NOMO-1 treated with DMSO at 0.1 percent for 48 hours (cell line): ENCODE measurements at regions not wholly inside any gene's neighbourhood (a gene's known extent, or its start where the extent isn't known, plus 50 kb on each side); places are given as distances from the start of the nearest gene placed in this dataset.

Experiments used
- DNase-seq: peaks from one replicate; lab custom pipeline; 2025; ENCODE audit not compliant: unreplicated experiment; lab: John Stamatoyannopoulos, UW

GRCh38 chr22:48275412-48275811, 1513.0 kb downstream of the TBC1D22A start:
- no peak for DNase-seq

GRCh38 chr22:48270731-48271130, 1508.3 kb downstream of the TBC1D22A start:
- DNase-seq = no peak

- no peak for DNase-seq
Observed at GRCh38 chr22:48268771-48269552, 1506.5 kb downstream of the TBC1D22A start.

- no peak for DNase-seq
Observed at GRCh38 chr22:48268293-48268692, 1505.8 kb downstream of the TBC1D22A start.

- no peak for DNase-seq
Observed at GRCh38 chr22:48267681-48268080, 1505.2 kb downstream of the TBC1D22A start.

GRCh38 chr22:48265000-48265625, 1502.7 kb downstream of the TBC1D22A start:
- DNase-seq = no peak

GRCh38 chr22:48264586-48264985, 1502.1 kb downstream of the TBC1D22A start:
- no peak for DNase-seq

GRCh38 chr22:48263791-48264351, 1501.4 kb downstream of the TBC1D22A start:
- DNase-seq = no peak

- no peak for DNase-seq
Observed at GRCh38 chr22:48263431-48263765, 1500.9 kb downstream of the TBC1D22A start.

GRCh38 chr22:48262596-48263430, 1500.4 kb downstream of the TBC1D22A start:
- no peak for DNase-seq

GRCh38 chr22:48261706-48262105, 1499.3 kb downstream of the TBC1D22A start:
- no peak for DNase-seq

GRCh38 chr22:48261048-48261621, 1498.7 kb downstream of the TBC1D22A start:
- DNase-seq = no peak

- DNase-seq = no peak
Observed at GRCh38 chr22:48259991-48260670, 1497.7 kb downstream of the TBC1D22A start.

- no peak for DNase-seq
Observed at GRCh38 chr22:48258811-48259210, 1496.4 kb downstream of the TBC1D22A start.

GRCh38 chr22:48258064-48258701, 1495.7 kb downstream of the TBC1D22A start:
- peak; percentile 32 for DNase-seq

- no peak for DNase-seq
Observed at GRCh38 chr22:48257685-48258055, 1495.2 kb downstream of the TBC1D22A start.

GRCh38 chr22:48256776-48257684, 1494.6 kb downstream of the TBC1D22A start:
- DNase-seq = no peak

GRCh38 chr22:48256041-48256739, 1493.7 kb downstream of the TBC1D22A start:
- DNase-seq = no peak
